Panc1 (cell line): ENCODE measurements at regions not wholly inside any gene's neighbourhood (a gene's known extent, or its start where the extent isn't known, plus 50 kb on each side); places are given as distances from the start of the nearest gene placed in this dataset.

Source experiments
- ATAC-seq: fragments of 200-7000 bp; cut with Tn5 transposase; 2 replicates; pipeline ENCODE4 v1.9.1; 2020; ENCODE audit warnings: mild to moderate bottlenecking, moderate library complexity
- BruUV-seq: library from RNA; stranded (reverse); fragments of 400-500 nt; replicated peaks from 2 replicates; lab custom pipeline; 2021; lab: Mats Ljungman, UMichigan
- CTCF ChIA-PET: fragments of 300-600 bp; sonication (Branson Sonifier 250); formaldehyde crosslinking; loops from one replicate; lab custom pipeline; 2022; ENCODE audit warnings: antibody characterized with exemption; lab: Charles Lee
- POLR2A ChIA-PET: fragments of 300-600 bp; sonication (Branson Sonifier 250); formaldehyde crosslinking; loops from one replicate; lab custom pipeline; 2022; ENCODE audit warnings: antibody characterized with exemption; lab: Charles Lee
- DNase-seq: peaks from one replicate; pipeline ENCODE4 v3.0.0-alpha.2; 2010; ENCODE audit warnings: low read depth, low spot score
- H3K27ac ChIP-seq: 2 replicates; pipeline ENCODE4 v1.5.1; 2011; ENCODE audit warnings: mild to moderate bottlenecking, low read length, inconsistent platforms
- H3K27me3 ChIP-seq: fragments of 200-500 bp; sonication (Bioruptor generic); 2 replicates; pipeline ENCODE4 v1.6.0; 2014; ENCODE audit warnings: low read length, inconsistent platforms; ENCODE audit not compliant: control insufficient read depth, insufficient read depth
- H3K36me3 ChIP-seq: fragments of 200-500 bp; sonication (Bioruptor generic); 2 replicates; pipeline ENCODE4 v1.5.1; 2014; ENCODE audit warnings: inconsistent platforms, mild to moderate bottlenecking, low read length, moderate library complexity; ENCODE audit not compliant: control insufficient read depth, insufficient read depth
- H3K4me1 ChIP-seq: 2 replicates; pipeline ENCODE4 v1.5.1; 2011; ENCODE audit warnings: inconsistent platforms, mild to moderate bottlenecking, low read length, moderate library complexity; ENCODE audit not compliant: control insufficient read depth, insufficient read depth
- H3K4me3 ChIP-seq, 2 experiments: 2 replicates each; pipeline ENCODE4 v1.5.1; 2011 to 2012; ENCODE audit warnings: low read depth in 2 of 2, low read length in 2 of 2, mild to moderate bottlenecking in 2 of 2, inconsistent platforms in 1 of 2, moderate library complexity in 1 of 2
- H3K9me3 ChIP-seq: fragments of 200-500 bp; sonication (Bioruptor generic); 2 replicates; pipeline ENCODE4 v1.5.1; 2014; ENCODE audit warnings: low read depth, mild to moderate bottlenecking, inconsistent platforms, low read length, moderate library complexity; ENCODE audit not compliant: control insufficient read depth, insufficient read depth
- POLR2AphosphoS5 ChIP-seq: IDR thresholded peaks from 2 replicates; pipeline ENCODE4 v1.6.1; 2012; ENCODE audit warnings: mild to moderate bottlenecking, low read depth, low read length, moderate library complexity
- SIN3A ChIP-seq: IDR thresholded peaks from 2 replicates; pipeline ENCODE4 v1.6.1; 2012; ENCODE audit warnings: low read depth, mild to moderate bottlenecking, low read length, moderate library complexity, borderline replicate concordance; ENCODE audit not compliant: insufficient read depth
- TCF7L2 ChIP-seq: IDR thresholded peaks from 2 replicates; pipeline ENCODE4 v1.6.1; 2011; ENCODE audit warnings: mild to moderate bottlenecking, low read depth, low read length, inconsistent platforms
- in situ Hi-C: cut with HindIII; loops from 2 replicates; pipeline ENCODE4 v1.10.0; 2016; ENCODE audit warnings: low sequenced_read_pairs, low pct_unique_long_range_greater_than_20kb
- intact Hi-C: fragments of 100-400 bp; cut with micrococcal nuclease; formaldehyde crosslinking; loops from one replicate; pipeline ENCODE4 v1.10.0; 2022; ENCODE audit not compliant: unreplicated experiment
- TF ChIP-seq, protein P1 (sequence below): fragments of 450-650 bp; IDR thresholded peaks from 2 replicates; pipeline ENCODE4 v1.5.1; 2017; ENCODE audit warnings: mild to moderate bottlenecking
- TF ChIP-seq, protein P2 (sequence below), 2 experiments: IDR thresholded peaks; 2 replicates each; pipeline ENCODE4 v1.6.1; 2011 to 2012; ENCODE audit warnings: low read depth in 2 of 2, control low read depth in 1 of 2, low read length in 1 of 2, mild to moderate bottlenecking in 1 of 2, moderate library complexity in 1 of 2; ENCODE audit not compliant: insufficient read depth in 1 of 2

GRCh38 chr5:106374956-106375355, 1295.8 kb downstream of the EFNA5 start:
- TF ChIP-seq POLR2AphosphoS5 (no peak), SIN3A (no peak), TCF7L2 (no peak)
- TF ChIP-seq, protein P1, sequence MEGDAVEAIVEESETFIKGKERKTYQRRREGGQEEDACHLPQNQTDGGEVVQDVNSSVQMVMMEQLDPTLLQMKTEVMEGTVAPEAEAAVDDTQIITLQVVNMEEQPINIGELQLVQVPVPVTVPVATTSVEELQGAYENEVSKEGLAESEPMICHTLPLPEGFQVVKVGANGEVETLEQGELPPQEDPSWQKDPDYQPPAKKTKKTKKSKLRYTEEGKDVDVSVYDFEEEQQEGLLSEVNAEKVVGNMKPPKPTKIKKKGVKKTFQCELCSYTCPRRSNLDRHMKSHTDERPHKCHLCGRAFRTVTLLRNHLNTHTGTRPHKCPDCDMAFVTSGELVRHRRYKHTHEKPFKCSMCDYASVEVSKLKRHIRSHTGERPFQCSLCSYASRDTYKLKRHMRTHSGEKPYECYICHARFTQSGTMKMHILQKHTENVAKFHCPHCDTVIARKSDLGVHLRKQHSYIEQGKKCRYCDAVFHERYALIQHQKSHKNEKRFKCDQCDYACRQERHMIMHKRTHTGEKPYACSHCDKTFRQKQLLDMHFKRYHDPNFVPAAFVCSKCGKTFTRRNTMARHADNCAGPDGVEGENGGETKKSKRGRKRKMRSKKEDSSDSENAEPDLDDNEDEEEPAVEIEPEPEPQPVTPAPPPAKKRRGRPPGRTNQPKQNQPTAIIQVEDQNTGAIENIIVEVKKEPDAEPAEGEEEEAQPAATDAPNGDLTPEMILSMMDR, result no peak
- TF ChIP-seq, protein P2, sequence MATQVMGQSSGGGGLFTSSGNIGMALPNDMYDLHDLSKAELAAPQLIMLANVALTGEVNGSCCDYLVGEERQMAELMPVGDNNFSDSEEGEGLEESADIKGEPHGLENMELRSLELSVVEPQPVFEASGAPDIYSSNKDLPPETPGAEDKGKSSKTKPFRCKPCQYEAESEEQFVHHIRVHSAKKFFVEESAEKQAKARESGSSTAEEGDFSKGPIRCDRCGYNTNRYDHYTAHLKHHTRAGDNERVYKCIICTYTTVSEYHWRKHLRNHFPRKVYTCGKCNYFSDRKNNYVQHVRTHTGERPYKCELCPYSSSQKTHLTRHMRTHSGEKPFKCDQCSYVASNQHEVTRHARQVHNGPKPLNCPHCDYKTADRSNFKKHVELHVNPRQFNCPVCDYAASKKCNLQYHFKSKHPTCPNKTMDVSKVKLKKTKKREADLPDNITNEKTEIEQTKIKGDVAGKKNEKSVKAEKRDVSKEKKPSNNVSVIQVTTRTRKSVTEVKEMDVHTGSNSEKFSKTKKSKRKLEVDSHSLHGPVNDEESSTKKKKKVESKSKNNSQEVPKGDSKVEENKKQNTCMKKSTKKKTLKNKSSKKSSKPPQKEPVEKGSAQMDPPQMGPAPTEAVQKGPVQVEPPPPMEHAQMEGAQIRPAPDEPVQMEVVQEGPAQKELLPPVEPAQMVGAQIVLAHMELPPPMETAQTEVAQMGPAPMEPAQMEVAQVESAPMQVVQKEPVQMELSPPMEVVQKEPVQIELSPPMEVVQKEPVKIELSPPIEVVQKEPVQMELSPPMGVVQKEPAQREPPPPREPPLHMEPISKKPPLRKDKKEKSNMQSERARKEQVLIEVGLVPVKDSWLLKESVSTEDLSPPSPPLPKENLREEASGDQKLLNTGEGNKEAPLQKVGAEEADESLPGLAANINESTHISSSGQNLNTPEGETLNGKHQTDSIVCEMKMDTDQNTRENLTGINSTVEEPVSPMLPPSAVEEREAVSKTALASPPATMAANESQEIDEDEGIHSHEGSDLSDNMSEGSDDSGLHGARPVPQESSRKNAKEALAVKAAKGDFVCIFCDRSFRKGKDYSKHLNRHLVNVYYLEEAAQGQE (IDR thresholded peaks at IDR 0.05; ENCODE audit: insufficient read depth in 1 of 2, low read depth in 2 of 2, low read length in 1 of 2), result no peak

GRCh38 chr5:106368021-106368420, 1302.7 kb downstream of the EFNA5 start:
- H3K27me3 ChIP-seq, result no peaks in the 10 kb centered on the region
- POLR2A ChIA-PET, result no interaction called here
- ATAC-seq, result no peak
- in situ Hi-C loops (no loop called here), intact Hi-C loops (no loop called here)
- CTCF ChIA-PET, result no interaction called here
- no peaks in the 10 kb centered on the region for H3K36me3 ChIP-seq
- H3K9me3 ChIP-seq, result no peaks in the 10 kb centered on the region
- no peak overlapping the region for H3K4me3 ChIP-seq
- no peak for DNase-seq
- TF ChIP-seq, protein P2 (IDR thresholded peaks at IDR 0.05; ENCODE audit: insufficient read depth in 1 of 2, low read depth in 2 of 2, low read length in 1 of 2), result no peak
- TF ChIP-seq TCF7L2 (no peak), SIN3A (no peak), POLR2AphosphoS5 (no peak)
- TF ChIP-seq, protein P1, result no peak
- no peak overlapping the region for H3K27ac ChIP-seq
- no peaks in the 10 kb centered on the region for H3K4me1 ChIP-seq
- no TSS peak for BruUV-seq

More at GRCh38 chr5:106374956-106375355, 1295.8 kb downstream of the EFNA5 start:
- H3K36me3 ChIP-seq, result no peaks in the 10 kb centered on the region
- in situ Hi-C loops, result no loop called here
- H3K4me1 ChIP-seq, result no peaks in the 10 kb centered on the region
- POLR2A ChIA-PET, result no interaction called here
- no peaks in the 10 kb centered on the region for H3K9me3 ChIP-seq
- ATAC-seq (no peak), DNase-seq (no peak)
- CTCF ChIA-PET, result no interaction called here
- BruUV-seq, result no TSS peak
- intact Hi-C loops, result no loop called here
- H3K27ac ChIP-seq, result no peak overlapping the region
- H3K27me3 ChIP-seq, result no peaks in the 10 kb centered on the region
- H3K4me3 ChIP-seq, result no peak overlapping the region
